Mesenchymal stem cell (in vitro differentiated cells and primary cell): ENCODE measurements at regions not wholly inside any gene's neighbourhood (a gene's known extent, or its start where the extent isn't known, plus 50 kb on each side); places are given as distances from the start of the nearest gene placed in this dataset.

ENCODE experiments used
- DNase-seq: peaks from one replicate; pipeline ENCODE4 v3.0.0-alpha.2; 2013
- H2AFZ ChIP-seq: one replicate; pipeline ENCODE4 v1.6.1; 2013; ENCODE audit warnings: low read depth, mild to moderate bottlenecking, control low read depth, inconsistent platforms, low read length, moderate library complexity
- H2AK5ac ChIP-seq: 2 replicates; pipeline ENCODE4 v1.6.1; 2013; ENCODE audit warnings: low read length, moderate library complexity, mild to moderate bottlenecking, inconsistent platforms; ENCODE audit not compliant: severe bottlenecking
- H2BK120ac ChIP-seq: one replicate; pipeline ENCODE4 v1.6.1; 2013; ENCODE audit warnings: low read depth, mild to moderate bottlenecking, inconsistent platforms, low read length, moderate library complexity
- H2BK12ac ChIP-seq, 2 experiments: one replicate each; pipeline ENCODE4 v1.6.1; 2013; ENCODE audit warnings: inconsistent platforms in 2 of 2, low read length in 2 of 2, mild to moderate bottlenecking in 2 of 2, moderate library complexity in 2 of 2, control low read depth in 1 of 2
- H2BK15ac ChIP-seq: one replicate; pipeline ENCODE4 v1.6.1; 2013; ENCODE audit warnings: mild to moderate bottlenecking, low read depth, inconsistent platforms; ENCODE audit not compliant: poor library complexity, severe bottlenecking
- H2BK5ac ChIP-seq: 2 replicates; pipeline ENCODE4 v1.6.1; 2013; ENCODE audit warnings: low read depth, mild to moderate bottlenecking, low read length, control low read depth, inconsistent platforms; ENCODE audit not compliant: poor library complexity, severe bottlenecking
- H3K14ac ChIP-seq, 2 experiments: one replicate each; pipeline ENCODE4 v1.6.1; 2013; ENCODE audit warnings: inconsistent platforms in 2 of 2, low read length in 2 of 2, control low read depth in 1 of 2, mild to moderate bottlenecking in 1 of 2, moderate library complexity in 1 of 2
- H3K18ac ChIP-seq, 2 experiments: one replicate each; pipeline ENCODE4 v1.6.1; 2013; ENCODE audit warnings: inconsistent platforms in 2 of 2, low read length in 2 of 2, control low read depth in 1 of 2, low read depth in 1 of 2, mild to moderate bottlenecking in 1 of 2
- H3K23ac ChIP-seq, 2 experiments: one replicate each; pipeline ENCODE4 v1.6.1; 2013; ENCODE audit warnings: inconsistent platforms in 2 of 2, low read length in 2 of 2, mild to moderate bottlenecking in 2 of 2, moderate library complexity in 2 of 2, control low read depth in 1 of 2
- H3K27ac ChIP-seq: 2 replicates; pipeline ENCODE4 v1.5.1; 2013; ENCODE audit warnings: mild to moderate bottlenecking, moderate library complexity, low read length, control low read depth, inconsistent platforms; ENCODE audit not compliant: poor library complexity, severe bottlenecking
- H3K27me3 ChIP-seq, 2 experiments: 2 replicates each; pipeline versions ENCODE4 v1.6.1 to v1.7.0; 2013; ENCODE audit warnings: low read length in 2 of 2, mild to moderate bottlenecking in 2 of 2, moderate library complexity in 2 of 2, control low read depth in 1 of 2, inconsistent platforms in 1 of 2; ENCODE audit not compliant: control insufficient read depth in 1 of 2, insufficient read depth in 1 of 2
- H3K36me3 ChIP-seq, 2 experiments: 2 replicates each; pipeline versions ENCODE4 v1.6.1 to v1.7.0; 2013; ENCODE audit warnings: low read length in 2 of 2, control low read depth in 1 of 2, inconsistent platforms in 1 of 2, low read depth in 1 of 2, mild to moderate bottlenecking in 1 of 2; ENCODE audit not compliant: insufficient read depth in 2 of 2, control insufficient read depth in 1 of 2
- H3K4ac ChIP-seq, 2 experiments: one replicate each; pipeline ENCODE4 v1.6.1; 2013; ENCODE audit warnings: inconsistent platforms in 2 of 2, low read length in 2 of 2, mild to moderate bottlenecking in 2 of 2, moderate library complexity in 2 of 2, control low read depth in 1 of 2, low read depth in 1 of 2
- H3K4me1 ChIP-seq: 2 replicates; pipeline ENCODE4 v1.6.1; 2013; ENCODE audit warnings: low read depth, low read length, control low read depth; ENCODE audit not compliant: control insufficient read depth, insufficient read depth
- H3K4me2 ChIP-seq: 2 replicates; pipeline ENCODE4 v1.6.1; 2013; ENCODE audit warnings: low read length, mild to moderate bottlenecking, inconsistent platforms; ENCODE audit not compliant: poor library complexity, severe bottlenecking
- H3K4me3 ChIP-seq, 2 experiments: 2 replicates each; pipeline versions ENCODE4 v1.5.1 to v1.7.0; 2013; ENCODE audit warnings: low read length in 2 of 2, mild to moderate bottlenecking in 2 of 2, control low read depth in 1 of 2, low read depth in 1 of 2; ENCODE audit not compliant: insufficient read depth in 1 of 2
- H3K79me1 ChIP-seq: replicated peaks from 2 replicates; pipeline ENCODE4 v1.6.1; 2013; ENCODE audit warnings: mild to moderate bottlenecking, control low read depth, low read length, inconsistent platforms; ENCODE audit not compliant: poor library complexity, severe bottlenecking
- H3K9ac ChIP-seq: 2 replicates; pipeline ENCODE4 v1.7.0; 2013; ENCODE audit warnings: mild to moderate bottlenecking, low read length, moderate library complexity
- H3K9me3 ChIP-seq: 2 replicates; pipeline ENCODE4 v1.7.0; 2013; ENCODE audit warnings: mild to moderate bottlenecking, low read length; ENCODE audit not compliant: control insufficient read depth
- H4K8ac ChIP-seq: one replicate; pipeline ENCODE4 v1.6.1; 2013; ENCODE audit warnings: inconsistent platforms, mild to moderate bottlenecking, low read length, moderate library complexity
- H4K91ac ChIP-seq: one replicate; pipeline ENCODE4 v1.6.1; 2013; ENCODE audit warnings: mild to moderate bottlenecking, low read length, inconsistent platforms
- WGBS: methylation state at CpG from one replicate; pipeline ENCODE4 v1.1.7; 2013; ENCODE audit warnings: mixed read lengths; 5-methylcytosine and 5-hydroxymethylcytosine counted together

- Histone ChIP-seq H2BK5ac (no peak overlapping the region), H2BK12ac (peak overlapping the region; percentile 3 to 84), H2AK5ac (no peak overlapping the region), H4K91ac (peak overlapping the region; percentile 76), H2AFZ (no peak overlapping the region), H3K79me1 (no peaks in the 10 kb centered on the region), H3K4ac (peak overlapping the region in 1 of 2 experiments; percentile 75), H3K9ac (peak overlapping the region; percentile 82), H3K23ac (no peak overlapping the region), H3K27ac (peak overlapping the region; percentile 27), H4K8ac (peak overlapping the region; percentile 33), H3K4me2 (no peak overlapping the region), H2BK15ac (no peak overlapping the region), H3K4me1 (peaks cover 8% of the 10 kb centered on the region), H3K9me3 (peaks cover 12% of the 10 kb centered on the region), H3K14ac (peak overlapping the region in 1 of 2 experiments; percentile 66), H2BK120ac (no peak overlapping the region), H3K18ac (peak overlapping the region; percentile 48 to 84), H3K36me3 (no peaks in the 10 kb centered on the region), H3K4me3 (peak overlapping the region in 1 of 2 experiments; percentile 46), H3K27me3 (no peaks in the 10 kb centered on the region)
- 46% methylated on average over 10 of the region's 10 CpGs for WGBS
- peak; percentile 95 for DNase-seq
Observed at GRCh38 chr21:35563885-35564451, 496.4 kb downstream of the SETD4 start.

- Histone ChIP-seq H3K36me3 (no peaks in the 10 kb centered on the region), H3K18ac (peak overlapping the region in 1 of 2 experiments; percentile 66), H3K4me2 (no peak overlapping the region), H3K4me3 (no peak overlapping the region), H3K4ac (no peak overlapping the region), H3K9me3 (peaks cover 12% of the 10 kb centered on the region), H3K4me1 (peaks cover 8% of the 10 kb centered on the region), H2BK12ac (no peak overlapping the region), H2AFZ (no peak overlapping the region), H2BK120ac (no peak overlapping the region), H2AK5ac (no peak overlapping the region), H3K27ac (no peak overlapping the region), H2BK15ac (no peak overlapping the region), H3K14ac (no peak overlapping the region), H4K91ac (no peak overlapping the region), H3K79me1 (no peaks in the 10 kb centered on the region), H3K9ac (peak overlapping the region; percentile 51), H3K23ac (no peak overlapping the region), H2BK5ac (no peak overlapping the region), H3K27me3 (no peaks in the 10 kb centered on the region), H4K8ac (no peak overlapping the region)
- WGBS, result 100% methylated on average over 2 of the region's 5 CpGs
- DNase-seq, result peak; percentile 55
Observed at GRCh38 chr21:35562876-35563275, 497.4 kb downstream of the SETD4 start.

- Histone ChIP-seq H3K4me3 (no peak overlapping the region), H3K14ac (no peak overlapping the region), H4K91ac (no peak overlapping the region), H3K9me3 (no peaks in the 10 kb centered on the region), H3K4me2 (no peak overlapping the region), H2BK5ac (no peak overlapping the region), H2AFZ (no peak overlapping the region), H3K4ac (no peak overlapping the region), H3K4me1 (peaks cover 8% of the 10 kb centered on the region), H2BK12ac (no peak overlapping the region), H2BK120ac (no peak overlapping the region), H2AK5ac (no peak overlapping the region), H3K36me3 (no peaks in the 10 kb centered on the region), H3K23ac (no peak overlapping the region), H3K79me1 (no peaks in the 10 kb centered on the region), H2BK15ac (no peak overlapping the region), H3K27me3 (no peaks in the 10 kb centered on the region), H3K9ac (no peak overlapping the region), H4K8ac (no peak overlapping the region), H3K27ac (no peak overlapping the region), H3K18ac (no peak overlapping the region)
- DNase-seq, result no peak
- 89% methylated on average over 1 of the region's 4 CpGs for WGBS
Observed at GRCh38 chr21:35561116-35561515, 499.2 kb downstream of the SETD4 start.

- H3K18ac ChIP-seq, result peak overlapping the region in 1 of 2 experiments; percentile 67
- H4K8ac ChIP-seq, result no peak overlapping the region
- WGBS, result 19% methylated on average over 2 of the region's 2 CpGs
Observed at GRCh38 chr21:35559829-35560225, 500.5 kb downstream of the SETD4 start.

More at GRCh38 chr21:35559829-35560225, 500.5 kb downstream of the SETD4 start:
- Histone ChIP-seq H3K23ac (no peak overlapping the region), H2BK12ac (no peak overlapping the region), H3K79me1 (no peaks in the 10 kb centered on the region), H3K9me3 (no peaks in the 10 kb centered on the region), H3K27ac (no peak overlapping the region), H2AK5ac (no peak overlapping the region), H2BK5ac (no peak overlapping the region), H3K9ac (peak overlapping the region; percentile 78), H3K4me2 (no peak overlapping the region), H3K27me3 (no peaks in the 10 kb centered on the region), H3K14ac (no peak overlapping the region), H3K4ac (no peak overlapping the region), H2AFZ (no peak overlapping the region), H3K4me3 (peak overlapping the region in 1 of 2 experiments; percentile 32), H3K36me3 (no peaks in the 10 kb centered on the region), H4K91ac (no peak overlapping the region), H2BK15ac (no peak overlapping the region), H3K4me1 (peaks cover 4% of the 10 kb centered on the region), H2BK120ac (no peak overlapping the region)
- peak; percentile 74 for DNase-seq
